Peyer's patch (tissue), 4 donors: ENCODE measurements at regions not wholly inside any gene's neighbourhood (a gene's known extent, or its start where the extent isn't known, plus 50 kb on each side); places are given as distances from the start of the nearest gene placed in this dataset.

Experiments used
- CTCF ChIP-seq, 6 experiments: fragments of 450-650 bp in 4 of 6; fragments of 200-600 bp in 2 of 6; sonication (generic) in 1 of 6; IDR thresholded peaks; one replicate each; pipeline ENCODE4 v1.5.1; 2017 to 2019; ENCODE audit warnings: antibody characterized with exemption in 6 of 6, mild to moderate bottlenecking in 3 of 6, moderate library complexity in 1 of 6
- POLR2A ChIP-seq, 2 donors: fragments of 450-650 bp; IDR thresholded peaks; one replicate each; pipeline ENCODE4 v1.5.1; 2017; ENCODE audit warnings: antibody characterized with exemption in 2 of 2, mild to moderate bottlenecking in 2 of 2, moderate library complexity in 2 of 2

GRCh38 chr15:94893091-94893490 lies 661.7 kb downstream of the MCTP2 start:
- TF ChIP-seq CTCF (IDR thresholded peaks at IDR 0.05) (no peak), POLR2A (IDR thresholded peaks at IDR 0.05) (no peak)
